Thyroid gland (tissue), 4 donors: ENCODE measurements at regions not wholly inside any gene's neighbourhood (a gene's known extent, or its start where the extent isn't known, plus 50 kb on each side); places are given as distances from the start of the nearest gene placed in this dataset.

Experiments
- POLR2A ChIP-seq, 2 donors: fragments of 450-650 bp; IDR thresholded peaks; one replicate each; pipeline ENCODE4 v1.6.1; 2017; ENCODE audit warnings: antibody characterized with exemption in 2 of 2, mild to moderate bottlenecking in 2 of 2, moderate library complexity in 1 of 2
- TF ChIP-seq, protein P1 (sequence below), 6 experiments: fragments of 200-600 bp in 3 of 6; fragments of 450-650 bp in 3 of 6; sonication (generic) in 3 of 6; IDR thresholded peaks; one replicate each; pipeline ENCODE4 v1.5.1; 2016 to 2019; ENCODE audit warnings: antibody characterized with exemption in 6 of 6, mild to moderate bottlenecking in 2 of 6, inconsistent platforms in 1 of 6, moderate library complexity in 1 of 6

GRCh38 chr13:39133781-39134180, 95.5 kb downstream of the NHLRC3 start:
- TF ChIP-seq, protein P1, sequence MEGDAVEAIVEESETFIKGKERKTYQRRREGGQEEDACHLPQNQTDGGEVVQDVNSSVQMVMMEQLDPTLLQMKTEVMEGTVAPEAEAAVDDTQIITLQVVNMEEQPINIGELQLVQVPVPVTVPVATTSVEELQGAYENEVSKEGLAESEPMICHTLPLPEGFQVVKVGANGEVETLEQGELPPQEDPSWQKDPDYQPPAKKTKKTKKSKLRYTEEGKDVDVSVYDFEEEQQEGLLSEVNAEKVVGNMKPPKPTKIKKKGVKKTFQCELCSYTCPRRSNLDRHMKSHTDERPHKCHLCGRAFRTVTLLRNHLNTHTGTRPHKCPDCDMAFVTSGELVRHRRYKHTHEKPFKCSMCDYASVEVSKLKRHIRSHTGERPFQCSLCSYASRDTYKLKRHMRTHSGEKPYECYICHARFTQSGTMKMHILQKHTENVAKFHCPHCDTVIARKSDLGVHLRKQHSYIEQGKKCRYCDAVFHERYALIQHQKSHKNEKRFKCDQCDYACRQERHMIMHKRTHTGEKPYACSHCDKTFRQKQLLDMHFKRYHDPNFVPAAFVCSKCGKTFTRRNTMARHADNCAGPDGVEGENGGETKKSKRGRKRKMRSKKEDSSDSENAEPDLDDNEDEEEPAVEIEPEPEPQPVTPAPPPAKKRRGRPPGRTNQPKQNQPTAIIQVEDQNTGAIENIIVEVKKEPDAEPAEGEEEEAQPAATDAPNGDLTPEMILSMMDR (IDR thresholded peaks at IDR 0.05), result no peak
- TF ChIP-seq POLR2A (IDR thresholded peaks at IDR 0.05), result no peak
